Lower leg skin (tissue), 3 donors: ENCODE measurements at regions not wholly inside any gene's neighbourhood (a gene's known extent, or its start where the extent isn't known, plus 50 kb on each side); places are given as distances from the start of the nearest gene placed in this dataset.

Experiments
- POLR2A ChIP-seq, 2 donors: fragments of 450-650 bp; IDR thresholded peaks; one replicate each; pipeline ENCODE4 v1.6.1; 2016 to 2017; ENCODE audit warnings: antibody characterized with exemption in 2 of 2, mild to moderate bottlenecking in 1 of 2, moderate library complexity in 1 of 2
- TF ChIP-seq, protein P1 (sequence below), 3 donors: fragments of 450-650 bp; IDR thresholded peaks; one replicate each; pipeline ENCODE4 v1.5.1; 2016; ENCODE audit warnings: antibody characterized with exemption in 3 of 3, mild to moderate bottlenecking in 3 of 3, moderate library complexity in 2 of 3

DNA sequence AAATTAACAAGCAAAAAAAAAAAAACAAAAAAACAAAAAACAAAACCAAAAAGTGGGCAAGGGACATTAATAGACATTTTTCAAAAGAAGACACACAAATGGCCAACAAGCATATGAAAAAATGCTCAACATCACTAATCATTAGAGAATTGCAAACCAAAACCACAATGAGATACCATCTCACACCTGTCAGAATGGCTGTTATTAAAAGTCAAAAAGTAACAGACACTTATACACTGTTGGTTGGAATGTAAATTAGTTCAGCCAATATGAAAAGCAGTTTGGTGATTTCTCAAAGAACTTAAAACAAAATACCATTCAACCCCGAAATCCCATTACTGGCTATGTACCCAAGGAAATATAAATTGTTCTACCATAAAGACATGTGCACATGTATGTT lies 222.4 kb upstream of the CD96 start:
- TF ChIP-seq, protein P1, sequence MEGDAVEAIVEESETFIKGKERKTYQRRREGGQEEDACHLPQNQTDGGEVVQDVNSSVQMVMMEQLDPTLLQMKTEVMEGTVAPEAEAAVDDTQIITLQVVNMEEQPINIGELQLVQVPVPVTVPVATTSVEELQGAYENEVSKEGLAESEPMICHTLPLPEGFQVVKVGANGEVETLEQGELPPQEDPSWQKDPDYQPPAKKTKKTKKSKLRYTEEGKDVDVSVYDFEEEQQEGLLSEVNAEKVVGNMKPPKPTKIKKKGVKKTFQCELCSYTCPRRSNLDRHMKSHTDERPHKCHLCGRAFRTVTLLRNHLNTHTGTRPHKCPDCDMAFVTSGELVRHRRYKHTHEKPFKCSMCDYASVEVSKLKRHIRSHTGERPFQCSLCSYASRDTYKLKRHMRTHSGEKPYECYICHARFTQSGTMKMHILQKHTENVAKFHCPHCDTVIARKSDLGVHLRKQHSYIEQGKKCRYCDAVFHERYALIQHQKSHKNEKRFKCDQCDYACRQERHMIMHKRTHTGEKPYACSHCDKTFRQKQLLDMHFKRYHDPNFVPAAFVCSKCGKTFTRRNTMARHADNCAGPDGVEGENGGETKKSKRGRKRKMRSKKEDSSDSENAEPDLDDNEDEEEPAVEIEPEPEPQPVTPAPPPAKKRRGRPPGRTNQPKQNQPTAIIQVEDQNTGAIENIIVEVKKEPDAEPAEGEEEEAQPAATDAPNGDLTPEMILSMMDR (IDR thresholded peaks at IDR 0.05): no peak
- no peak for TF ChIP-seq POLR2A (IDR thresholded peaks at IDR 0.05)
